ENCODE measurements at regions not wholly inside any gene's neighbourhood (a gene's known extent, or its start where the extent isn't known, plus 50 kb on each side); places are given as distances from the start of the nearest gene placed in this dataset.
A peak's percentile ranks its signal among the peaks of the same experiment; 100 is the strongest.

DNA sequence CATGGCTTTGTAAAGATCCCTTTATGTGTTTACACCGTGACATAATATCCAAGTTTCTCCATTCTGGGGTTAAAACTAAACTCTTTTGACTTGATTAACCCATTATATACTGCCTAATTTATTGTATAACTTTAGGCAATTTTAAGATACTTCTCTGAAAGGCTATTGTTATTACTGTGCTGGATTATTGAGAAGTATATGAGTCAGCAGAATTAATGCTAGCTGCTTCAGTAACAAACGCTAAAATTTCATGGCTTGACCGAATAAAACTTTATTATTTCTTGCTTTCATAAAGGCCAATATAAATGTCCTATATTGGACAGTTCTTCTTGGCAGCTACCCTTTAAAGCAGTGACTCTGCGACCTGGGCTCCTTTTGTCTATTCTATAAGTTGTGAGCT is 853.9 kb downstream of the SORCS3 start:
- no peak for DNase-seq

DNA sequence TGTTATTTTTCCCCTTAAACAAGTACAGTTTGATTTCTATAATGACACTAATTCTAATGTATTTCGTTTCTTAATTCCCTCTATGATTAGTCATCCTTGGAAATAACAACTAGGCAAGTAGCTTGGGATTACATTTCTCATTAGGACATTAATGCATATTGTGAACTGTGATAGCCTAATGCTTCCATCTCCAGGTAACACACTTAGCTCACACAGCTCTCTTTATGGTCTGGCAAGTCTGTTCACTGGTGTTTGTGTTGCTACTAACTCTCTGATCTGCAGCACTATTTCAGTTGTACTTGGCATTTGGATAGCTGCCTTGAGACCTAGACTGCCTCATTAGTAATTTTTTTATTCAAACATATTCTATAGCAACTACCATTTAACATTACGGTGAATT is 853.2 kb downstream of the SORCS3 start:
- no peak for DNase-seq

DNA sequence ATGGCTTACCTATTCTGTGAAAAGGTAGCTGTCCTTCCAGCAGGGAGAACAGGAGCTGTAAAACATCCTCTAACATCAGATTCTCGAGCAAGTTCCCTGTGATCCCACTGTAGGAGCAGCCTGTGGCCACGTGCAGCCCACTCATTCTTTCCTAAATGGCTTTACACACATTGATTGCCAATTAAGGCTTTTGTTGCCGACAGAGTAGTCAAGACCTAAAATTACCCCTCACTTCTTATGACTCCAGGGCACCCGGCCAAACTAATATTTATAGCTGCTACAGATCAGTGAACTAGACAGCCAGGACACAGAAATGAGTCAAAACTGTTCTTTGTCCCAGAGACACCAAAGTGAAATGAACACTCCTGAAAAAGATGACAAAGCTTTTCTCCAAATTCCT is 832.1 kb downstream of the SORCS3 start:
- peak; percentile 23 for DNase-seq

DNA sequence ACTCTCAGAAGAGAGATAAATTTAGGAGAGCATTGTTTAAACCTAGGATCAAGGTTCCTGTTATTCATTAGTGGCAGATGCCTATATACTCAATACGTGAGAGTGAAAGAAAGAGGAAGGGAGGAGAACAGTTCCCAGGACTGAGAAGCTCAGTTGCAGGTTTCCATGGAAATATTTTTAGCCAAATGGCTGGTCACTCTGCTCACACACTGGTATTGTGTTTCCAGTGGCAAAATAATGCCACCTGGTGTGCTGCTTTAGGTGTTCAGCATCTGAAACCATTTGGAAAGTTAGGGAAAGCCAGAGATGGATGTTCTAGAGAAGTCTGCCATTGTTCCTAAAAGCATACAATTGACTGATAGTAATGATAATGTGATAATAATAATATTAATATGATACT is 827.7 kb downstream of the SORCS3 start:
- DNase-seq = no peak

DNA sequence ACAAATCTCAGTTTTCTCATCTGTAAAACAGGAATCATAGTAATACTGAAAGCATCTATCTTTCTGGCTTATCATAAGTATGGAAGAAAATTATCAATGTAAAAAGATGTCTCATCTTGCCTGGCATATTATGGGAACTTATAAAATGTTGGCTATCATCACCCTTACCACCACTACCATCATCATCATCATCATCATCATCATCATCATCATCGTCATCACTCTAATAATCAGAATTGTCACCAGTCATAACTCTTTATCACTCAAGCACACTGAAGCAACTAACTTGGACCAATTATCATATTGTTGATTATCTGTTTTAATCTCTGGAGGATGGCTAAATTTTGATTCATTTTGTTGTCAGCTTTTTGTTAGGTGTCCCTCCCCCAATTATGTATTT is 825.4 kb downstream of the SORCS3 start:
- no peak for DNase-seq

DNA sequence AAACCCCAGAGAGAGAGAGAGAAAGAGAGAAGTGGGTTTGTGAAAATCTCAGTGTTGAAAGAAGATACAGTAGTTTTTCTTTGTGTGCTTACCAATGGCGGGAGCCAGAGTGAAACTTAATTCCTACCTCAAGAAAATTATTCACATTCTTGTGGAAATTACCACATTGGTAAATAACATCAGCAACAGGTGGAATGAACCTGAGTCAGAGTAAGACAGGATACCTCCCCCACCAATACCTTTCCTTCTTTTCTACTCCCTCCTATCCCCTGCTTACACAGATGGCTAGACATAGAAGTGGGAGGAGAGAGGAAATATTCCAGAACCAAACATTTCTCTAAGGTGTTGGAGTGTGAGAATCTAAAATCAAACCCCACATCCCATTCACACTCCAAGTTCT is 793.9 kb downstream of the SORCS3 start:
- no peak for DNase-seq

DNA sequence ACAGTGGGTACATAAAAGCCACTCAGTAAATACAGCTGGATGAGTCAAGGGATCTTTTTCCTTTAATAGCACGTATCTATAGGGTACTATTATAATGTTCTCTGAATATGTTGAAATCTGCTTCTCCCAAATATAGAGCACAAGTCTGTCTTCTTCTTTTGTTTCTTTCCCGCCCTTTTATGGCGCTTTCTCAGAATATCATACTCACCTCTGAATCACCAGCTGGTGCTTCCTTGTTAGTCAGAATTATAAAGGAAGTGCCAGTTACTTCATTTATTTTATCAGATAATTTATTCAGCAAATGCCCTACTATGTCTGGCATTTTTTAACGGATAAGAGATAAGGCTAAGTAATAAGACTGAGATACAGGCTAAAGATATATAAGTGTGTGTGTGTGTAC is 772.9 kb downstream of the SORCS3 start:
- DNase-seq = no peak

DNA sequence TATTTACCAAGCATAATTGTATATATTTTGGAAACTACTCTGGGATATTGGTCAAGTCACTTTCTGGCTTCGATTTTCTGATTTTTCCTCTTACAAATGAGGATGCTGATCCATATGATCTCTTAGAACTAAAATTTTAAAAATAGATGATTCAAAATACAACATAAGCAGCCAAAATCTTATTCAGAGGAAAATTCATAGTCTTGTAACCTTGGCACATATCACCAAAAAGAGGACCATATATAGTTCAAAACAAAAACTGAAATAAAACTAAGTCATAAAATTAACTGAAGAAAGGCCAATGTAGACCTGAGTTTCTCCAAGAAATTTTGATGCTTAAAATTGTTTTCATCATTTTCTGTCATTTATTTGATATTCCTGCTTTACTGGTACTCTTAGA is 768.3 kb downstream of the SORCS3 start:
- DNase-seq = no peak

DNA sequence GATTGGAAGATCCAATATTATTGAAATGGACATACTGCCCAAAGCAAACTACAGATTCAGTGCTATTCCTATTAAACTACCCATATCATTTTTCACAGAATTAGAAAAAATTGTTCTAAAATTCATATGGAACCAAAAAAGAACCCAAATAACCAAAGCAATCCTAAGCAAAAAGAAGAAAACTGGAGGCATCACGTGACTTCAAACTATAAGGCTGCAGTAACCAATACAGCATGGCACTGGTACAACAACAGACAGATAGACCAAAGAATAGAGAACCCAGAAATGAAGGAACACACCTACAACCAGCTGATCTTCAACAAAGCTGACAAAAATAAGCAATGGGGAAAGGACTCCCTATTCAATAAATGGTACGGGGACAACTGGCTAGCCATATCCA is 765.4 kb downstream of the SORCS3 start:
- DNase-seq = no peak

DNA sequence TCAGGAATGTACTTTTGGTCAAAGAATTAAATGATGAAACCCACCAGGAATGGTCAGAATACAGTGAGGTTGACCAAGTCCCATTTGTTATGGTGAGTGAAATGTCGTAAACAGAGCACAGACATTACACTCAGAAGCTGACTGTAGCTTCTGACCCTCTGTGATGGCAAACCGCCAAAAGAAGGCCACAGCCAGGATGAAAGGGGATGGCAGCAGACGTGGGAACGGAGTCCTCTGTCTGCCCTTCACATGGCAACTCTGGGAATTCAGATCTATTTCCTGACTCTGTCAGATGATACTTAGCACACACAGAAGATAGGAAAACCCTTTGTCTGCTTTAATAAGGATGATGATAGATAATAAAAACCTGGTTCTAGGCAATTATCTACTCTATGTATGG is 757.1 kb downstream of the SORCS3 start:
- DNase-seq = peak; percentile 6

DNA sequence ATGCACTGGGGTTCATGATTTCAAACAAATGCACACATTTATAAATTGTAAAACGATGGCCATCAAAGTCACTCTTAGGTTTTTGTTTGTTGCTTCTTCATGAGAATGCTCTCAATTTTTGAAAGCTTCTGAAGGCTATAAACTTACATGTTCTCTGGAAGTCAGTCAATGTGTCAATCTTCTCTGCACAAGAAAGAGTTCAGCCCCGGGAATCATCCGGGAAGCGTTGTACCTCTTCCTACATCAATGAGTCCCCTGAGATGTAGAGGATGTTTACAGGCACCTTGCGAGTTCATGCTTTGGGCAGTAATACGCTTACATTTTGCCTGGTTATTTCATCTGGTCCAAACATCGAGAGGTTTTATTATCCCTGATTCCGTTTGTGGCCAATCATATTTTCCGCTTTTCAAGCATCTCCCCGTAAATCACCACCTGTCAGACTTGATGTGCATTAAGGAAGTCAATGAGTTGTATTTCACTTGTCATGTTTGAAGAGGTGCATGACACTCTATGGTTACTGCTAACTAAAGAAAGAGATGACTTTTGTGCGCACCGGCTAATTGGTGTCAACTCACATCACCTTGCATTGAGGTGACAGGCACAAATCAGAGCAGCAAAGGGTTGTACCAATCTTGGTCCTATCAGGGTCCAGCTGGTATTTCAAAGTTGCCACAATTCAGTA is 750.7 kb downstream of the SORCS3 start:
- peak; percentile 73 for DNase-seq

DNA sequence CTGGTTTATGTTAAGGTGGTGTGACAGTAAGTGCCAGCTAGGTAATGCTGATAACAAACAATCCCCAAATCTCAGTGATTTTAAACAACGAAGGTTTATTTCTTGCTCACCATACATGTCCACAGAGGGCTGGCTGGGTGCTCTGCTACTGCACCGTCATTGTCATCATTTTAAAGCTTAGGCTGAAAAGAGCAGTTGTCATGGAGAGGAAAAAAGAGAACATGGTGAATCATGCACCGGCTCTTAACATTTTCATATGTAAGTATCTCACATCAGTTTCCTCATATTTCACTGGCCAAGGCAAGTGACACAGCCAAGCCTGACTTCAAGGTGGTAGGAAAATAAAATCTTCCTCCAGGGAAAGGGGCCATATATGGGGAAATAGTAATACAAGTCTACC is 746.9 kb downstream of the SORCS3 start:
- DNase-seq = no peak

DNA sequence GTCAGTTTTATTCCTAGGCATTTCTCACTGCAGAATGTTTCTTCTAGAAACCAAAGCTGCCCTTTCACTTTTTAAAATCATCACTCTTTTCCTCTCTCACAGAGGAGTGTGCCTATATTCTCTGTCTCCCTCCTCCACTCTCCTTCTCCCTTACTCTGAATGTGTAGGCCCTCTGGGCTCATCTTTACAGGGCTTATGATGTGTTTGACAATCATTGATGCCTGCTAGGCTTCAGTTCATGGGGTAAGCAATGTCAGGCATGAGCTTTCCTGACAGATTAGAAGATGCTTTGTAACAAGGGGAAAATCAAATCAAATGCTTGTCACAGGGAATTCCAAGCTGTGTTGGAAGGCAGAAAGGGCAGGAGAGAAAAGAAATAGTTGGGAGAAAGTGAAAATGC is 742.9 kb downstream of the SORCS3 start:
- peak; percentile 44 for DNase-seq

DNA sequence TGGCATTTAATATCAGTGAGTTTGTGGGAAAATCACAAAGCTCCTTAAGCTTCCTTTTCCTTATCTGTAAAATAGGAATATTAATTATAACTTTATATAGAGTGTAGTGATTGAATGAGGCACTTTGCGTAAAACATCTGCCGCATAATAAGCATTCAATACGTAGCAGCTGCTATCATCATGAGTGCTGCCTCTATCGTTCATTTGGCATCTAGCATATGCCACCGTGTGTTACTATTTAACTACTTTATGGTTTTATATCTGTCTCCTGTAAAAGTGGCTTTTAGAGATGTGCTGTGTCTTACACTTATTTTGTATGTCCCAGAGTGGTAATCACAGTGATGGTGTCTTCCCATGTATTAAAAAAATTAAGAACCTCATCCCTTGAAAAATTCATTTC is 729.6 kb downstream of the SORCS3 start:
- no peak for DNase-seq

DNA sequence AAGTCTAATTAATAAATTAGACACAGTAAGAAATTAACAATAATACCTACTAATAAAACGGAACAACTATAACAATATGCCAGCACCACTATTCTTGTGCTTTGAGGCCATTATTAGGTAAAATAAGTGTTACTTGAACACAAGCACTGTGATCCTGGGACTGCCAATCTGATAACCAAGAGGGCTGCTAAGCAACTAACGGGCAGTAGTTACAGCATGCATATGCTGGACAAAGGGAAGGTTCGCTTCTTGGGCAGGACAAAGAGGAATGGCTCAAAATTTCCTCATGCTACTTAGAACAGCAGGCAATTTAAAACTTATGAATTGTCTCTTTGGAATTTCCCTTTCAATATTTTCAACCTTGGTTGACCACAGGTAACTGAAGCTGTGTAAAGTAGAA is 718.6 kb downstream of the SORCS3 start:
- DNase-seq = no peak

DNA sequence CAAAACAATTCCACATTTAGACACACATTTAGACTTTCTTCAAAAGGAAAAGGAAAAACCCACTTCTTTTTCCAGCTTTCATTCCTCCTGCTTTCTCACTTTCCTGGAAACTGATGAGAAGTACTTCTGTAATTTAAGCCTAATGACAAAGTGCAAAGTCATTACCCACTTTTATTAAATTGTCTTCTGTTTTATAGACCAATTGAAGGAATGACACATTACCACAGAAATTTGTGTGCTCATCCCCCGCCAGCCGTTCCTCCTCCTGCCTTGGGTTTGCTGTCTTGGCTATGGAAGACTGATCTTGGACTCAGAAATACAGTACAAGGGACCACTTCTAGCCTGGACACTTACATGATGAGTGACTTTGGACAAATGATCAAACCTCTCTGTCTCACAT is 717.8 kb downstream of the SORCS3 start:
- no peak for DNase-seq

DNA sequence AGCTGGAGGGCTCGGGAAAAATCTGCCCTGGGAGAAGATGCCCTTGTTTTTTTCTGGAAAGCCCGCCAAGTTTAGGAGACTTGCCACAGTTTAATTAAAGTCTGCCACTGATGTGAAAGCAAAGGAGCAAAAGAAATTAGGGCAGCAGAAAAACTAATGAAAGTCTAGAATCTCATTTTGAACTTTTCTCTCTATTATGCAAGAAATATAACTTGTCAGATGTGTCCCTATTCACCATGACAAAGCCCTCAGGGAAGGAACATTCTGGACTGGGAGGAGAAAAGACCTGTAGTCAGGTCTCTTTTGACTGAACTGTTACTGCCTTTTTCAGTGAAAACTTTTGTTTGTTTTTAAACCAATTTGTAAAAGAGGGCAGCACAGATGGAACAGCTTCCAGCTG is 715.5 kb downstream of the SORCS3 start:
- no peak for DNase-seq

DNA sequence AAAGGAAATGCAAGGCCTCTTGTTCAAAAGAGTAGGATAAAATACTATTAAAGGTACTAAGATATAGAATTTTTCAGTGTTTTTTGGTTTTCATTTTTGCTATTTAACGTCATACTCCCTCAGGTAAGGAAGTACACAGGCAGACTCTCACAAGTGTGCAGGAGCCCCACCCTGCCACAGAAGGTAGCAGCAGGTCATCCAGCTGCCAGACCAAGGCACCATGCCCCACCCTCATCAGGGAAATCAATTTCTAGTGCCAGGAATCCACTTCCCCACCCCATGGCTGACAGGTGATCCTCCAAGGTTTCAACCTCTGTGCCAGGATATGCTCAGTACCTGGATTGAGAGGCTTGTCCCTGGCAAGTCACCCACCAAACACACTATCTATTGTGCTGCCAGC is 712.9 kb downstream of the SORCS3 start:
- DNase-seq = no peak

DNA sequence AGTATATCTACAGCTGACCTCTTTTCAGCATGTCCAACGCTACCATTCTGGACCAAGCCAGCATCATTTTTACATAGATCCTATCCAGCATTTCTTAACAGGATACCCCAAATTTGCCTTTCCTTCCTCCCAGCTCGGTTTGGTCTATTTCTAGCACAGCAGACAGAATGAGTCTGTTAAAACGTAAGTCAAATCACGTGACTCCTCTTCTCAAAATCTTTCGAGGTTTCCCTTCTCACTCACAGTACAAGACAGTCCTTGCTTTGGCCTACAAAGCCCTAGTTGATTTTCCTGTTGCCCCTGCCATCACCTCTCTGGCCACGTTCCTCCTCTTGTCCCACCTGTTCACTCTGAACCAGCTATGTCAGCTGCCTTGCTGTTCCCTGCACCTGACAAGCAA is 711.7 kb downstream of the SORCS3 start:
- no peak for DNase-seq

DNA sequence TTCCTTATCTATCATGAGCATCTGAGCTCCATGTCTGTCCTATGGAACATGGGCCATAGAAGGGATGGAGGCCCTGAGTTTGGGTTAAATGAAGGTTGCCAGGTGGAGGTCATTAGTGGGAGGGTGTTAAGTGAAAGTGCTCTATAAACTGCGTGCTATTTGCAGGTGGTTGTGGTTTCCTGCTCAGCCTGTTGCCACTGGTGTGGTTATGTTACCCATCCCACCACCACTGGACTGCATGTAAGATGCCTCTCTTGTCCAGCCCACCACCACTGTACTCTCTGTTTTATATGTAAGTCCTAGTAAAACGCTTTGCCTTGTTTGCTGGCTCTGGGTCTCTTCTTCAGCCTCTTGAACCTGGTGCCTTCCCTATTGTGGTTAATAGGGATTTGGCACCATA is 711.2 kb downstream of the SORCS3 start:
- no peak for DNase-seq

DNA sequence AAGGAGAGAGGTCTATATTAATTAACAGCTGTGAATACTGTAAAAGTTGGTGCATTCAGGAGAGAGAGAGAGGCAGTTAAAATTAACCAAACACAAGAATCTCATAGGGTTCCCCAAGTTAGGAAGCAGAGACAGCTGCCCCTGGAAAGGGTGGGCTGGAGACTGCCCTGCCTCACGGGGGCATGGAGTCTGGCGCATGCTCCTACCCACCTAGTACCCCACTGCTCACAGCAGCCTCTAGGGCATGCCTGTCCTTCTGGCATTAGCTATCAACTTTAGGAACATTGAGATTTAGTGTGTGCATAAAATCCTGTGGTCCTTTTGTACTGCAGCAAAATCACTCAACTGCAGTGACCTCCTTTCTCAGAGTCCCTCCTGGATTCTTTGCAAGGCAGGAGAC is 710.1 kb downstream of the SORCS3 start:
- no peak for DNase-seq

DNA sequence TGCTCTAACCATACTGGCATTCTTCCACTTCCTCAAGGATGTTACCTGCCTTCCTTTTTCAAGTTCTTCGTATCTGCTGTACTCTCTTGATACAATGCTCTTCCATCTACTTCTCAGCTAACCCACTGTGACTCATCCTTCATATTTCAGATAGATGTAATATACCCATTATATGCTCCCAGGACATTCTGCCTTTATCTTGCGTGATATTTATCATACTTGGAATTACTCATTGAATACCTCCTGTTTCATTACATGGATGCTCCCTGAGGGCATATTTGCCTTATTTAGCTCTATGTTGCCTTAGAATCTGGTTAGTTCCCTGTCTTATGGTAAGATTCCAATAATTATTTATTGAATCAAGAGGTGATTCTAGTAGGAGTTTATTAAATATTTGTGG is 706.4 kb downstream of the SORCS3 start:
- DNase-seq = no peak

DNA sequence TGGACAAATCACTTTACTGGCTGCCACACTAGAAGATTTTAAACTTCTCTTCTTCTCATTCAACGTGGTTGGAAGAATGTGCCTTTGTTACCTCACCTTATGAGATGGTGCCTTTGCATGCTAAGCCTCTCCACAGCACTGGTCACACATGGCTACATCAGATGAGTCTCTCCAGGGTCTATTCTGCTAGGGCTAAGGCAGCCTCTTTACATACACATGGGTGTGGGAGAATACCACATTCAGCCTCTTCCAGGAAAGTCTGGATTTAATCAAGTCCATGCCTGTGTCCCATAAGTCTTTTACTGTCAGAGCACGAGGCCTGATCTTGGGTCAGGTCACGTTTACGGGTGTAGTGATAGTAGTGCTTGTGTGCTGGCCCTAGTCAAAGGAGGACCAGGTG is 701.5 kb downstream of the SORCS3 start:
- no peak for DNase-seq

DNA sequence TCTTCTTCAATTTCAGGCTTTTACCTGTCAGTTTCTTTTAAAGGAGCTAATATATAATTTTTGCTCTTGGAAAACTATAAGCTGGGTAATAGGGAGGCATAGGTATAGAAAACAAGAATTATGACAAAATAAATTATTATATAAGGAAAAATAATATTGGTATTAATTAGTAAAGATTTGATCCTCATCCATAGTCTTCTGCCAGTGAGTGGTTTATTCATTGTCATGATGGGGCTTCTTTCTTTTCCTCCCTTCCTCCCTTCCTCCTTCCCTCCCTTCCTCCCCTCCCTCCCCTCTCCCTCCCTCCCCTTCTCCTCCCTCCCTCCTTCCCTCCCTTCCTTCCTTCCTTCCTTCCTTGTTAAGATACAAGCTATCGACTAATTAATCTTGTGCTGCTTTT is 698.6 kb downstream of the SORCS3 start:
- DNase-seq = no peak

DNA sequence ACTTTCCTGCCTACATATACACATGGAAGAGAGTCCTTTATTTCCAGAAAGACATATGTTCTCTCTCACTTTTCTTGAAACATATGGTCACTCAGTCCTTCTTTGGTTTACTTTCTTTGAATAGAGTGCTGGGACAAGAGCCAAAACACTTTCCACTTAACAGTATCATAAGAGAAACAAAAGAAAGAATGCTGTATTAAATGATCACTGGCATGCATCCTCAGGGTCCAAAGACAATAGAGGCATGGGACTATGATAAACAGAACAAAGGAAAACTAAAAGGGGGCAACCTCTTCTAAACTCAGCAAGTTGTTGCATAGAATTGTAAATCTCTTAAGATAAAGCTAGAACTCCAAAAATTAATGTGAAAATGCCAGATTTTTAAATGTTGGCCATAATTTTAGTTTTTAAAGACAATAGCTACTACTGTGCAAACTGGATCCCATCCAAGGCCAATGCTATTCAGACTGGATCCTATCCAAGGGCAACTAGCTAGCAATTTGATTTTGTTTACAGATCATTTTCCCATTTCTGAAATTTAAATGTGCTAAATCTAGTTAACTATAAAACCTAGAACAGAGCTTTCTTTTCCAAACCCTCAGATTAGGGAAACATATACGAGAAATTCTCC is 687.5 kb downstream of the SORCS3 start:
- peak; percentile 35 for DNase-seq

Measured in eye (tissue), 1 donor.